ENCODE measurements at regions not wholly inside any gene's neighbourhood (a gene's known extent, or its start where the extent isn't known, plus 50 kb on each side); places are given as distances from the start of the nearest gene placed in this dataset.

GRCh38 chr11:37409124-37409523 lies 811.1 kb upstream of the RAG2 start:
- peaks cover 12% of the 10 kb centered on the region for H3K9me3 ChIP-seq (replicated peaks)
- no peak overlapping the region for H3K27ac ChIP-seq (replicated peaks)
- intact Hi-C loops (cut with micrococcal nuclease), result no loop called here
- no peaks in the 10 kb centered on the region for H3K4me1 ChIP-seq
- no peaks in the 10 kb centered on the region for H3K27me3 ChIP-seq (ENCODE audit: low read depth)
- no peak for TF ChIP-seq CTCF (IDR thresholded peaks at IDR 0.05; ENCODE audit: borderline replicate concordance)
- H3K36me3 ChIP-seq, result no peaks in the 10 kb centered on the region
- no peak overlapping the region for H3K4me3 ChIP-seq
- no peak for DNase-seq

- TF ChIP-seq CTCF (IDR thresholded peaks at IDR 0.05; ENCODE audit: borderline replicate concordance), result no peak
- no peak overlapping the region for H3K4me3 ChIP-seq
- intact Hi-C loops (cut with micrococcal nuclease), result no loop called here
- DNase-seq, result no peak
- H3K4me1 ChIP-seq, result no peaks in the 10 kb centered on the region
- H3K27ac ChIP-seq (replicated peaks), result no peak overlapping the region
- H3K27me3 ChIP-seq (ENCODE audit: low read depth), result no peaks in the 10 kb centered on the region
- peaks cover 12% of the 10 kb centered on the region for H3K9me3 ChIP-seq (replicated peaks)
- H3K36me3 ChIP-seq, result no peaks in the 10 kb centered on the region
These were observed 809.4 kb upstream of the RAG2 start for GRCh38 chr11:37407461-37407860.

- H3K9me3 ChIP-seq (replicated peaks), result peaks cover 8% of the 10 kb centered on the region
- no peak overlapping the region for H3K4me3 ChIP-seq
- no peaks in the 10 kb centered on the region for H3K27me3 ChIP-seq (ENCODE audit: low read depth)
- H3K36me3 ChIP-seq, result no peaks in the 10 kb centered on the region
- H3K4me1 ChIP-seq, result no peaks in the 10 kb centered on the region
- DNase-seq, result no peak
- H3K27ac ChIP-seq (replicated peaks), result no peak overlapping the region
- intact Hi-C loops (cut with micrococcal nuclease), result no loop called here
- TF ChIP-seq CTCF (IDR thresholded peaks at IDR 0.05; ENCODE audit: borderline replicate concordance), result no peak
These were observed 808.6 kb upstream of the RAG2 start for GRCh38 chr11:37406651-37407050.

GRCh38 chr11:37404231-37404630 lies 806.2 kb upstream of the RAG2 start:
- no peak for DNase-seq
- intact Hi-C loops (cut with micrococcal nuclease), result no loop called here
- no peaks in the 10 kb centered on the region for H3K36me3 ChIP-seq
- H3K9me3 ChIP-seq (replicated peaks), result peaks cover 8% of the 10 kb centered on the region
- no peak overlapping the region for H3K27ac ChIP-seq (replicated peaks)
- no peaks in the 10 kb centered on the region for H3K4me1 ChIP-seq
- H3K27me3 ChIP-seq (ENCODE audit: low read depth), result no peaks in the 10 kb centered on the region
- TF ChIP-seq CTCF (IDR thresholded peaks at IDR 0.05; ENCODE audit: borderline replicate concordance), result no peak
- no peak overlapping the region for H3K4me3 ChIP-seq

- no peaks in the 10 kb centered on the region for H3K4me1 ChIP-seq
- no peaks in the 10 kb centered on the region for H3K27me3 ChIP-seq (ENCODE audit: low read depth)
- intact Hi-C loops (cut with micrococcal nuclease), result no loop called here
- H3K4me3 ChIP-seq, result no peak overlapping the region
- no peak for DNase-seq
- H3K36me3 ChIP-seq, result no peaks in the 10 kb centered on the region
- no peak for TF ChIP-seq CTCF (IDR thresholded peaks at IDR 0.05; ENCODE audit: borderline replicate concordance)
- H3K27ac ChIP-seq (replicated peaks), result no peak overlapping the region
- H3K9me3 ChIP-seq (replicated peaks), result peaks cover under 1% of the 10 kb centered on the region
These were observed 804.6 kb upstream of the RAG2 start for GRCh38 chr11:37402663-37403062.

Measured in left ventricle myocardium inferior (tissue), 1 donor.